ENCODE measurements at regions not wholly inside any gene's neighbourhood (a gene's known extent, or its start where the extent isn't known, plus 50 kb on each side); places are given as distances from the start of the nearest gene placed in this dataset.
"Not testable (repeated sequence)": the region's sequence is repeated elsewhere in the genome, so short reads cannot be mapped to it uniquely, and the experiment has no call there.

- no peak for DNase-seq
Observed at GRCh38 chr10:125265579-125265955, 105.2 kb upstream of the CTBP2 start.

GRCh38 chr10:125264757-125265578, 104.6 kb upstream of the CTBP2 start:
- DNase-seq = no peak

- DNase-seq = no peak
Observed at GRCh38 chr10:125264091-125264490, 103.7 kb upstream of the CTBP2 start.

- DNase-seq = peak in 1 of 2 experiments; percentile 34
Observed at GRCh38 chr10:125263551-125263950, 103.2 kb upstream of the CTBP2 start.

GRCh38 chr10:125262920-125263319, 102.6 kb upstream of the CTBP2 start:
- no peak for DNase-seq

- no peak for DNase-seq
Observed at GRCh38 chr10:125262409-125262808, 102.0 kb upstream of the CTBP2 start.

GRCh38 chr10:125261491-125262186, 101.3 kb upstream of the CTBP2 start:
- no peak for DNase-seq

- no peak for DNase-seq
Observed at GRCh38 chr10:125260260-125260659, 99.9 kb upstream of the CTBP2 start.

- no peak for DNase-seq
Observed at GRCh38 chr10:125259651-125260050, 99.3 kb upstream of the CTBP2 start.

- no peak for DNase-seq
Observed at GRCh38 chr10:125258676-125259075, 98.3 kb upstream of the CTBP2 start.

- no peak for DNase-seq
Observed at GRCh38 chr10:125257521-125258108, 97.3 kb upstream of the CTBP2 start.

- no peak for DNase-seq
Observed at GRCh38 chr10:125256026-125256425, 95.7 kb upstream of the CTBP2 start.

- no peak for DNase-seq
Observed at GRCh38 chr10:125252937-125253336, 92.6 kb upstream of the CTBP2 start.

GRCh38 chr10:125250834-125251233, 90.5 kb upstream of the CTBP2 start:
- not testable (repeated sequence) for DNase-seq

- DNase-seq = no peak
Observed at GRCh38 chr10:125249948-125250347, 89.6 kb upstream of the CTBP2 start.

- DNase-seq = no peak
Observed at GRCh38 chr10:125248489-125248888, 88.1 kb upstream of the CTBP2 start.

- DNase-seq = no peak
Observed at GRCh38 chr10:125247576-125247975, 87.2 kb upstream of the CTBP2 start.

- no peak for DNase-seq
Observed at GRCh38 chr10:125243532-125244253, 83.3 kb upstream of the CTBP2 start.

GRCh38 chr10:125238682-125239081, 78.3 kb upstream of the CTBP2 start:
- DNase-seq = no peak

GRCh38 chr10:125236091-125236490, 75.7 kb upstream of the CTBP2 start:
- no peak for DNase-seq

- no peak for DNase-seq
Observed at GRCh38 chr10:125235093-125236069, 75.0 kb upstream of the CTBP2 start.

GRCh38 chr10:125234576-125234975, 74.2 kb upstream of the CTBP2 start:
- DNase-seq = not testable (repeated sequence)
